ENCODE measurements at regions not wholly inside any gene's neighbourhood (a gene's known extent, or its start where the extent isn't known, plus 50 kb on each side); places are given as distances from the start of the nearest gene placed in this dataset.
A peak's percentile ranks its signal among the peaks of the same experiment; 100 is the strongest.

- no peak for DNase-seq
These were observed 215.5 kb upstream of the RPL38 start for GRCh38 chr17:73987845-73988509.

GRCh38 chr17:73989671-73990070, 213.8 kb upstream of the RPL38 start:
- DNase-seq, result no peak

GRCh38 chr17:73990290-73990689, 213.2 kb upstream of the RPL38 start:
- DNase-seq, result no peak

GRCh38 chr17:73991260-73991659, 212.2 kb upstream of the RPL38 start:
- no peak for DNase-seq

- no peak for DNase-seq
These were observed 208.5 kb upstream of the RPL38 start for GRCh38 chr17:73994946-73995345.

- DNase-seq, result no peak
These were observed 206.4 kb upstream of the RPL38 start for GRCh38 chr17:73997059-73997458.

GRCh38 chr17:73998249-73998648, 205.2 kb upstream of the RPL38 start:
- DNase-seq, result no peak

GRCh38 chr17:73998653-73999645, 204.5 kb upstream of the RPL38 start:
- peak in 2 of 3 donors; percentile 29 to 50 for DNase-seq

GRCh38 chr17:74001145-74001544, 202.3 kb upstream of the RPL38 start:
- no peak for DNase-seq

GRCh38 chr17:74002241-74002640, 201.2 kb upstream of the RPL38 start:
- DNase-seq, result no peak

GRCh38 chr17:74004056-74004455, 199.4 kb upstream of the RPL38 start:
- DNase-seq, result no peak

GRCh38 chr17:74005790-74006189, 197.7 kb upstream of the RPL38 start:
- DNase-seq, result no peak

GRCh38 chr17:74006371-74006770, 197.1 kb upstream of the RPL38 start:
- DNase-seq, result no peak

GRCh38 chr17:74008196-74008595, 195.3 kb upstream of the RPL38 start:
- DNase-seq, result peak; percentile 55 to 67 (median 65)

- no peak for DNase-seq
These were observed 194.3 kb upstream of the RPL38 start for GRCh38 chr17:74009056-74009625.

GRCh38 chr17:74010903-74011302, 192.6 kb upstream of the RPL38 start:
- no peak for DNase-seq

- DNase-seq, result peak in 2 of 3 donors; percentile 10 to 17
These were observed 191.5 kb upstream of the RPL38 start for GRCh38 chr17:74011966-74012365.

GRCh38 chr17:74012465-74012864, 191.0 kb upstream of the RPL38 start:
- DNase-seq, result peak in 2 of 3 donors; percentile 29 to 33

- no peak for DNase-seq
These were observed 188.2 kb upstream of the RPL38 start for GRCh38 chr17:74015316-74015715.

GRCh38 chr17:74015990-74016389, 187.5 kb upstream of the RPL38 start:
- no peak for DNase-seq

- no peak for DNase-seq
These were observed 187.0 kb upstream of the RPL38 start for GRCh38 chr17:74016461-74016860.

GRCh38 chr17:74017466-74017865, 186.0 kb upstream of the RPL38 start:
- no peak for DNase-seq

- no peak for DNase-seq
These were observed 185.4 kb upstream of the RPL38 start for GRCh38 chr17:74018115-74018514.

- DNase-seq, result no peak
These were observed 184.2 kb upstream of the RPL38 start for GRCh38 chr17:74019271-74019670.

Measured in suppressor macrophage treated with lipopolysaccharide for 1 hour (primary cell).